BE2C (cell line): ENCODE measurements at regions not wholly inside any gene's neighbourhood (a gene's known extent, or its start where the extent isn't known, plus 50 kb on each side); places are given as distances from the start of the nearest gene placed in this dataset.

Source experiments
- DNase-seq: peaks from one replicate; pipeline ENCODE4 v3.0.0-alpha.2; 2020
- H3K27me3 ChIP-seq: fragments of 250-450 bp; sonication (Bioruptor Pico); 2 replicates; pipeline ENCODE4 v1.5.1; 2020; ENCODE audit warnings: mild to moderate bottlenecking
- H3K36me3 ChIP-seq: fragments of 250-450 bp; sonication (Bioruptor Pico); 2 replicates; pipeline ENCODE4 v1.5.1; 2020; ENCODE audit warnings: mild to moderate bottlenecking
- H3K4me1 ChIP-seq: fragments of 250-450 bp; sonication (Bioruptor Pico); 2 replicates; pipeline ENCODE4 v1.5.1; 2020
- H3K4me3 ChIP-seq: 2 replicates; pipeline ENCODE4 v1.5.1; 2011; ENCODE audit warnings: low read depth, low read length
- H3K9me3 ChIP-seq: fragments of 250-450 bp; sonication (Bioruptor Pico); 2 replicates; pipeline ENCODE4 v1.5.1; 2020
- TF ChIP-seq, protein P1 (sequence below): IDR thresholded peaks from 2 replicates; pipeline ENCODE4 v1.5.1; 2012; ENCODE audit warnings: mild to moderate bottlenecking, low read depth, low read length

DNA sequence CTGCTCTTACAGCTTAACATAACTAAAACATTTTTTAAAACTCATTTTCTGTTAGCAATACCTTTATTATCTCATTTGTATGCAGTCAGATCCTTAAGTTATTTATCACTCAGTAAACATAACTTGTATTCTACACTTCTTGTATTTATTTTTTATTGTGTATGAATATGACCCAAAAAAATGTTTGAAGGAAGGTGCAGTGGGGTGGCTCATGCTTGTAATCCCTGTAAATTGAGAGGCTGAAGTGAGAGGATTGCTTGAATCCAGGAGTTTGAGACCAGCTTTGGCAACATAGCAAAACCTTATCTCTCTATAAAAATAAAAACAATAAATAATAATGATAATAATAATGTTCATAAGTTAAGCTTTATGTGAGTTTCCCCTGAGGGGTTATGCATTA is 1004.8 kb downstream of the SLITRK5 start:
- DNase-seq = no peak
- no peaks in the 10 kb centered on the region for H3K36me3 ChIP-seq
- H3K27me3 ChIP-seq = no peaks in the 10 kb centered on the region
- TF ChIP-seq, protein P1, sequence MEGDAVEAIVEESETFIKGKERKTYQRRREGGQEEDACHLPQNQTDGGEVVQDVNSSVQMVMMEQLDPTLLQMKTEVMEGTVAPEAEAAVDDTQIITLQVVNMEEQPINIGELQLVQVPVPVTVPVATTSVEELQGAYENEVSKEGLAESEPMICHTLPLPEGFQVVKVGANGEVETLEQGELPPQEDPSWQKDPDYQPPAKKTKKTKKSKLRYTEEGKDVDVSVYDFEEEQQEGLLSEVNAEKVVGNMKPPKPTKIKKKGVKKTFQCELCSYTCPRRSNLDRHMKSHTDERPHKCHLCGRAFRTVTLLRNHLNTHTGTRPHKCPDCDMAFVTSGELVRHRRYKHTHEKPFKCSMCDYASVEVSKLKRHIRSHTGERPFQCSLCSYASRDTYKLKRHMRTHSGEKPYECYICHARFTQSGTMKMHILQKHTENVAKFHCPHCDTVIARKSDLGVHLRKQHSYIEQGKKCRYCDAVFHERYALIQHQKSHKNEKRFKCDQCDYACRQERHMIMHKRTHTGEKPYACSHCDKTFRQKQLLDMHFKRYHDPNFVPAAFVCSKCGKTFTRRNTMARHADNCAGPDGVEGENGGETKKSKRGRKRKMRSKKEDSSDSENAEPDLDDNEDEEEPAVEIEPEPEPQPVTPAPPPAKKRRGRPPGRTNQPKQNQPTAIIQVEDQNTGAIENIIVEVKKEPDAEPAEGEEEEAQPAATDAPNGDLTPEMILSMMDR = no peak
- H3K9me3 ChIP-seq = no peaks in the 10 kb centered on the region
- H3K4me1 ChIP-seq = no peaks in the 10 kb centered on the region
- H3K4me3 ChIP-seq = no peak overlapping the region

DNA sequence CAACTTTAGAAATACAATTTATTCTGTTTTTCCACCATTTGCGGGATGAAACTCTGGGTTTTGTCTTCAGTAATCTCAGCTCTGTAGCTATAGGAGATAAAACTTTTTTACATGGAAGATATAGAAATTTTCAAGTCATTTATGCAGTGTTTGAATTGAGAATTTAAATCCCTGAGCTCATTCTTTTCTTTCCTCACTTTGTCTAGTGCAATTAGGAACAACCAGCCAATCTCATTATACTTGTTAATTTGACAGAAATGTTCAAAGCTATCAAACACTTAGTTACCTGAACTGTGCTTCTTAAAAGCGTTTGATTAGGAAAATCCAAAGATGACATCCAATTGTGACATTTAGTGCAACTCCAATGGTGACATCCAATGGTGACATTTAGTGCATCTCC is 1014.3 kb downstream of the SLITRK5 start:
- no peaks in the 10 kb centered on the region for H3K9me3 ChIP-seq
- no peak overlapping the region for H3K4me3 ChIP-seq
- DNase-seq = no peak
- TF ChIP-seq, protein P1 = no peak
- H3K27me3 ChIP-seq = no peaks in the 10 kb centered on the region
- H3K36me3 ChIP-seq = no peaks in the 10 kb centered on the region
- H3K4me1 ChIP-seq = no peaks in the 10 kb centered on the region

DNA sequence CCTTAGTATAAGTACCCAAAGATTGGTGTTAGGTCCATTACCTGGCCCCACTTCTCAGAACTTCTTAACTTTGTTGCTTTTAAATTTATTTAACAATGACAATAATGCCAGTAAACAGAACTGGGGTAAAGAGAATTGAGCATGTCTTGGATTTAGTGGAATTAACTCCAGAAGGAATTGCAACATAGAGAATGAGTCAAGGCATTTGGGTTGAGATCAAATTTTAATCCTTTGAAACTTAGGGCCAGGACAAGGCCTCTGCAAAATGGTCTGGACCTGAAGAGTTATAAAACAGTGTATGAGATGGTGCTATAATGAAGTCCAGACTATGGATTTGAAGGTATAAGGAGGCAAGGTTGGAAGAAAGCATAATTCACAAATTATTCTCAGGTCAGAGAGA is 1030.4 kb downstream of the SLITRK5 start:
- H3K9me3 ChIP-seq = no peaks in the 10 kb centered on the region
- peaks cover 5% of the 10 kb centered on the region; the same call in 1 of the 2 replicates for H3K4me1 ChIP-seq
- no peaks in the 10 kb centered on the region for H3K27me3 ChIP-seq
- TF ChIP-seq, protein P1 = no peak
- H3K36me3 ChIP-seq = no peaks in the 10 kb centered on the region
- DNase-seq = no peak
- no peak overlapping the region for H3K4me3 ChIP-seq

DNA sequence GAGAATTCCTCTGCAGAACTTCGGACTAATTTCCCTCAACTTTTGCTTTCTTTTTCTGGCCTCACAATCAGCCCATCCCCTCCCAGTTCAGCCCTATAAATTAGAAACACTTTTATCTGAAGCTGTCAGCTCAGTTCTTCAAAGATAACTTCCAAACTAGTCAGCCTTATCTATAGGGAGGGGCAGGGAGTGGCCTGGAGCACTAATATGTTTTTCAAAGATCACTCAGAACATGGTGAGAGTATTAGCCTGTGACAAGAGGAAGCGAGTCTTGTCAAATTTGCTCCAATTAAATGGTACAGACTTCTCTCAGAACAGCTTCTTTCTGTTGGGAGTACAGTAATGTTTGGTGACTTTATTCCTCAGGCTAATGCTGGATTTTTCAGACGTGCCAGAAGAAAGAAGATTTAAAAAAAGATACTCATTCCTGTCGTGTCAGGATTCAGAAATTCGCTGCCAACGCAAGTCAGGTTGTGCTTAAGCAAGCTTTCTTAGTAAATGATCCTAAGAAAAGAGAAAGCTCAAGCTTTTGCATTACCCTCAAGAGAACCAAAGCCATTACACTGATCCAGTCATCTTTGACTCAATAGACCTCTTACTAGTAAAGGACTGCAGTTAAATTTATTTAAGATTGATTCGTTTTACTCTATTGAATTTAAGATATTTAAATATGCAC is 1033.6 kb downstream of the SLITRK5 start:
- Histone ChIP-seq H3K9me3 (no peaks in the 10 kb centered on the region), H3K36me3 (no peaks in the 10 kb centered on the region), H3K4me3 (0 out of 2 replicates have a peak overlapping the region, but pooled peaks have one; percentile 0), H3K27me3 (no peaks in the 10 kb centered on the region), H3K4me1 (peaks cover 5% of the 10 kb centered on the region; the same call in 1 of the 2 replicates)
- TF ChIP-seq, protein P1 = no peak
- no peak for DNase-seq

DNA sequence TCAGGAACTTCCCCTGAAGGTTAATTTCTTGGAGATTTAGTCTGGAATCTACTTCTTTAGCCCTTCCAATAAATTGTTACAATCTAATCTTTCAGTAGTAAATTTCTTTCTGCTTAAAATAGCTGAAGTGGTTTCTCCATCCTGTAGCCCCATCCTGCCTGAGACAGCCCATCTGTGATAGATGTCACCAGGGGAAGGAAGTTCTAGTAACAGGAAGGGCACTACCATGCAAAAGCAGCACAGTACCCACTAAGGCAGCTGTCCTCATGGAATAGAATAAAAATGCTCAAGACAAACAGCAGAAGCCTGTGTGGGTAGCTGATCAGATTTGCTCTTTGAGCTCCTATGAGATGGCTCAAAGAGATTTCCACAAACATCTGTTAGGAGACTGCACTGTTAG is 1036.5 kb downstream of the SLITRK5 start:
- Histone ChIP-seq H3K9me3 (no peaks in the 10 kb centered on the region), H3K36me3 (no peaks in the 10 kb centered on the region), H3K27me3 (no peaks in the 10 kb centered on the region), H3K4me3 (no peak overlapping the region), H3K4me1 (peaks cover 8% of the 10 kb centered on the region; the same call in 1 of the 2 replicates)
- TF ChIP-seq, protein P1 = no peak
- DNase-seq = no peak

DNA sequence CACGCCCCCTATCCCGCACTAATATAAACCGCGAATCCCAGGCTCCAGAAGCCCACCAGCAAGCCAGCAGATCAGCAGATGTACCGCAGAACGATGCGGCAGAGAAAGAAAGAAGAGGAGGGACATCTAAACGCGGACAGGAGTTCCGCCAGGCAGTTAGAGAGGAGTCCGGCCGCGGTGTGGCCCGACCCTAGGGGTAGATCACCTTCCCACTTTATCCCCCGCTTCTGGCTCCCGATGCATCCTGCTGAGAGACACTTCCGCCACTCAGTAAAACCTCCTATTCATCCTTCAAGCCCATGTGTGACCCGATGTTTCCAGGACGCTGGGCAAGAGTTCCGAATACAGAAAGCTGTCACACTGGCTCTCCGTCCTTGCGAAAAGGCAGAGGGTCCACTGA is 1046.8 kb downstream of the SLITRK5 start:
- Histone ChIP-seq H3K9me3 (no peaks in the 10 kb centered on the region), H3K36me3 (no peaks in the 10 kb centered on the region), H3K4me3 (no peak overlapping the region), H3K27me3 (no peaks in the 10 kb centered on the region), H3K4me1 (no peaks in the 10 kb centered on the region; the same call in 1 of the 2 replicates)
- DNase-seq = no peak
- TF ChIP-seq, protein P1 = no peak
